Astrocyte of the spinal cord (primary cell): ENCODE measurements at regions not wholly inside any gene's neighbourhood (a gene's known extent, or its start where the extent isn't known, plus 50 kb on each side); places are given as distances from the start of the nearest gene placed in this dataset.
"Not testable (repeated sequence)": the region's sequence is repeated elsewhere in the genome, so short reads cannot be mapped to it uniquely, and the experiment has no call there.

Experiments used
- DNase-seq: peaks from one replicate; pipeline ENCODE4 v3.0.0; 2011; ENCODE audit warnings: low read depth, low spot score
- H3K4me3 ChIP-seq: 2 replicates; pipeline ENCODE4 v1.5.1; 2011; ENCODE audit warnings: low read depth, mild to moderate bottlenecking, low read length, moderate library complexity
- in situ Hi-C: cut with HindIII; loops from 2 replicates; pipeline ENCODE4 v1.10.0; 2017; ENCODE audit warnings: low sequenced_read_pairs
- TF ChIP-seq, protein P1 (sequence below): IDR thresholded peaks from 2 replicates; pipeline ENCODE4 v1.5.1; 2012; ENCODE audit warnings: low read depth, mild to moderate bottlenecking, low read length, inconsistent platforms

DNA sequence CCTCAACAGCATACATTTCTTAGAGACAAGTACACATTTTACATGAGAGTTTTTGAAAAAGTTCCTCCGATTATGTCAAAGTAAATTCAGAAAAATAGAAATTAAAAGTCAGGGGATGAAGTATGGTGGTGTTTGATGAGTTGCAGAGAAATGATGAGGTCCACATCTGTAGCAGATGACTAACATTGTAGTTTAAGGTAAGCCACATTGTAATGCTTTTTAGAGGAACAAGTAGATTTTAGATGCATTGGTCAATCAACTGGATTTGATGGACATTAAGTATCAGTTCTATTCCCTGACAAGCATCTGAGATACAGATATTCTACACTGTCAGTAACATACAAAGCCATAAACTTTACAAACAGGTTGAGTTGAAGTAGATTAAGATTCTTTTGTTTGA, 402.4 kb upstream of the RORB start:
- DNase-seq: no peak
- TF ChIP-seq, protein P1, sequence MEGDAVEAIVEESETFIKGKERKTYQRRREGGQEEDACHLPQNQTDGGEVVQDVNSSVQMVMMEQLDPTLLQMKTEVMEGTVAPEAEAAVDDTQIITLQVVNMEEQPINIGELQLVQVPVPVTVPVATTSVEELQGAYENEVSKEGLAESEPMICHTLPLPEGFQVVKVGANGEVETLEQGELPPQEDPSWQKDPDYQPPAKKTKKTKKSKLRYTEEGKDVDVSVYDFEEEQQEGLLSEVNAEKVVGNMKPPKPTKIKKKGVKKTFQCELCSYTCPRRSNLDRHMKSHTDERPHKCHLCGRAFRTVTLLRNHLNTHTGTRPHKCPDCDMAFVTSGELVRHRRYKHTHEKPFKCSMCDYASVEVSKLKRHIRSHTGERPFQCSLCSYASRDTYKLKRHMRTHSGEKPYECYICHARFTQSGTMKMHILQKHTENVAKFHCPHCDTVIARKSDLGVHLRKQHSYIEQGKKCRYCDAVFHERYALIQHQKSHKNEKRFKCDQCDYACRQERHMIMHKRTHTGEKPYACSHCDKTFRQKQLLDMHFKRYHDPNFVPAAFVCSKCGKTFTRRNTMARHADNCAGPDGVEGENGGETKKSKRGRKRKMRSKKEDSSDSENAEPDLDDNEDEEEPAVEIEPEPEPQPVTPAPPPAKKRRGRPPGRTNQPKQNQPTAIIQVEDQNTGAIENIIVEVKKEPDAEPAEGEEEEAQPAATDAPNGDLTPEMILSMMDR: no peak
- H3K4me3 ChIP-seq: no peak overlapping the region
- in situ Hi-C loops: no loop called here

DNA sequence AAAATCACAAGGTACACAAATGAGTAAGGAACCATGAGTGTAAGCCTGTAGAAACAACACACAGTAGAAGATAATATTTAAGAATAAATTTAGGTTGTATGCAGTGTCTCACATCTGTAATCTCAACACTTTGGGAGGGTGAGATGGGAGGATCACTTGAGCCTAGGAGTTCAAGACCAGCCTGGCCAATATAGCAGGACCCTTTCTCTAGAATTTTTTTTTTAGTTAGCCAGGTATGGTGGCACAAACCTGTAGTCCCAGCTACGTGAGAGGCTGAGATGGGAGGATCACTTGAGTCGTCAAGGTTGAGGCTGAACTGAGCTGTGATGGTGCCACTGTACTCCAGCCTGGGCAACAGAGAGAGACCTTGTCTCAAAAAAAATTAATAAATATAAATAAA, 401.2 kb upstream of the RORB start:
- no peak for DNase-seq
- in situ Hi-C loops: no loop called here
- H3K4me3 ChIP-seq: no peak overlapping the region
- TF ChIP-seq, protein P1: no peak

DNA sequence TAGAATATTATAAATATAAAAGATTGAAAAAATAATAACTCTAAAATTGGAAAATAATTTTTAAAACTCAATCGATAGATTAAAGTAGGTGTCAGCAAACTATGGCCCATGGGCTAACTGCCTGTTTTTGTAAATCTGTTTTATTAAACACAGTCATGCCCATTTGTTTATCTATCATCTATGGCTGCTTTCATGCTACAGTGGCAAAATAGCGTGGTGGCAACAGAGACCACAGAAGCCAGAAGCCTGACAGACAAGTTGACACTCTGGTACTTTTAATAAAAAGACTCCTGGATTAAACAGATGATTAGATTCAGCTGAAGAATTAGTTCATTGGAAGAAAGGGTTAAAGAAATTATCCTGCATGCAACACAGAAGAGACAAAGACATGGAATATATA, 400.7 kb upstream of the RORB start:
- in situ Hi-C loops: no loop called here
- TF ChIP-seq, protein P1: no peak
- no peak for DNase-seq
- no peak overlapping the region for H3K4me3 ChIP-seq

DNA sequence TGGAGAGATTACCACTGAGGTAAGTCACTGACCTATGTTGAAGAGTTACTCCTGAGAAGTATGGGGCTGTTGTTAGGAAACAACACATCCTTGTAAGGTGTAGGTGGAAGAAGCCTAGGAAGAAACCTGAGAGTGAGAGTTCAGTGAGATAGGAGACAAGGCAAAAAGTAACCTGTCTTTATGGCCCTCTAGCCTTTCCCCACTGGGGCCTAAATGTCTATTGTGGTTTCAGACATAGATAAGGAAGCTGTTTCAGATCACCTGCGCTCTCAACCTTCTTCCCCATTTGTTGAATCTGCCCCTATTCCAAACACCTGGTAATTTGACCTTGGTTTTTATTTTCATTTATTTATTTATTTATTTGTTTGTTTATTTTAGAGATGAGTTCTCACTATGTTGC, 397.1 kb upstream of the RORB start:
- TF ChIP-seq, protein P1: no peak
- no peak for DNase-seq
- H3K4me3 ChIP-seq: no peak overlapping the region
- in situ Hi-C loops: no loop called here

DNA sequence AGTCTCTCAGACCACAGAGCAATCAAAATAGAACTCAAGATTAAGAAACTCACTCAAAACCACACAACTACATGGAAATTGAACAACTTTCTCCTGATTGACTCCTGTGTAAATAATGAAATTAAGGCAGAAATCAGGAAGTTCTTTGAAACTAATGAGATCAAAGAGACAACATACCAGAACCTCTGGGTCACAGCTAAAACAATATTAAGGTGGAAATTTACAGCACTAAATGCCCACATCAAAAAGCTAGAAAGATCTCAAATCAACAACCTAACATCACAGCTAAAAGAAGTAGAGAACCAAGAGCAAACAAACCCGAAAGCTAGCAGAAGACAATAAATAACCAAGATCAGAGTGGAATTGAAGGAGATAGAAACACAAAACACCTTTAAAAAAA, 395.0 kb upstream of the RORB start:
- H3K4me3 ChIP-seq, DNase-seq, in situ Hi-C loops: not testable (repeated sequence)

DNA sequence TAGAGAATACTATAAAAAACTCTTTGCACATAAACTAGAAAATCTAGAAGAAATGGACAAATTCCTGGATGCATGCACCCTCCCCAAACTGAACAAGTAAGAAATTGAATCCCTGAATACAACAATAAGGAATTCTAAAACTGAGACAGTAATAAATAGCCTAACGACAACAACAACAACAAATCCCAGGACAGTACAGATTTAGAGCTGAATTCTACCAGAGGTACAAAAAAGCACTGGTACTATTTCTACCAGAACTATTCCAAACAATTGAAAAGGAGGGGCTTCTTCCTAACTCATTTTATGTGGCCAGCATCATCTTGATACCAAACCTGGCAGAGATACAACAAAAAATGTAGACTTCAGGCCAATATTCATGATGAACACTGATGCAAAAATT, 394.4 kb upstream of the RORB start:
- no peak for DNase-seq
- in situ Hi-C loops: no loop called here
- TF ChIP-seq, protein P1: no peak
- H3K4me3 ChIP-seq: no peak overlapping the region

DNA sequence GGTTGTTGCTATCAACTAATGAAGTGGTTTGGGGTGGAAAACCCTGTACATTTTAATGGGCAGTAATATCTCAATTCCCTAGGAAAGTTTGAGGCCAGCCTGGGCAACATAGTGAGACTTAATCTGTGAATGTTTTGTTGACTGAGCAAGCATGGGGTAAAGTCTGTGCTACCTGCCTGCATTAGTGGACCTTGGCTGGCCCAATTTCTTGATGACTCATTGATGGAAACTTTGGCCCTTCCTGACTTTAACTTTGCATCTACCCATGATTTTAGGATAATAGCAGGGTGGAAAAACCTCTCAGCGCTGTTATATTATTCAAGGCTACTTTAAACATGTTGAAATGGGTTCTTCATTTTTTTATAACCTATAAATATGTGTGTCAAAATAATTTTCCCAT, 389.4 kb upstream of the RORB start:
- no peak overlapping the region for H3K4me3 ChIP-seq
- TF ChIP-seq, protein P1: no peak
- DNase-seq: no peak
- in situ Hi-C loops: no loop called here
